Fibroblast of lung (primary cell): ENCODE measurements at regions not wholly inside any gene's neighbourhood (a gene's known extent, or its start where the extent isn't known, plus 50 kb on each side); places are given as distances from the start of the nearest gene placed in this dataset.
"Not testable (repeated sequence)": the region's sequence is repeated elsewhere in the genome, so short reads cannot be mapped to it uniquely, and the experiment has no call there.

Source experiments
- DNase-seq, 2 donors: peaks; one replicate each; pipeline versions ENCODE4 v3.0.0 to v3.0.0-alpha.2; 2010; ENCODE audit warnings: low read depth in 2 of 2
- H2AFZ ChIP-seq: 2 replicates; pipeline ENCODE4 v1.5.1; 2012; ENCODE audit warnings: low read length, control low read depth, inconsistent platforms
- H3K27ac ChIP-seq: 2 replicates; pipeline ENCODE4 v1.5.1; 2011; ENCODE audit warnings: low read length, control low read depth; ENCODE audit not compliant: insufficient read depth
- H3K27me3 ChIP-seq: 2 replicates; pipeline ENCODE4 v1.5.1; 2011; ENCODE audit warnings: mild to moderate bottlenecking, low read length; ENCODE audit not compliant: control insufficient read depth, insufficient read depth
- H3K36me3 ChIP-seq: 2 replicates; pipeline ENCODE4 v1.5.1; 2011; ENCODE audit warnings: low read length; ENCODE audit not compliant: control insufficient read depth, insufficient read depth
- H3K4me1 ChIP-seq: 2 replicates; pipeline ENCODE4 v1.5.1; 2011; ENCODE audit warnings: low read length; ENCODE audit not compliant: control insufficient read depth, insufficient read depth; ENCODE audit errors: extremely low read depth
- H3K4me2 ChIP-seq: 2 replicates; pipeline ENCODE4 v1.5.1; 2011; ENCODE audit warnings: low read length, control low read depth; ENCODE audit not compliant: insufficient read depth; ENCODE audit errors: extremely low read depth
- H3K4me3 ChIP-seq, 4 experiments: fragments of 200-600 bp in 1 of 4; sonication (generic) in 1 of 4; replicated peaks in 1 of 4; 2 replicates each; pipeline ENCODE4 v1.5.1; 2011 to 2016; ENCODE audit warnings: low read length in 4 of 4, low read depth in 3 of 4, mild to moderate bottlenecking in 3 of 4, control low read depth in 2 of 4, inconsistent platforms in 1 of 4, mixed read lengths in 1 of 4; ENCODE audit not compliant: insufficient read depth in 1 of 4; ENCODE audit errors: control extremely low read depth in 1 of 4
- H3K79me2 ChIP-seq: 2 replicates; pipeline ENCODE4 v1.5.1; 2012; ENCODE audit warnings: mild to moderate bottlenecking, low read length, inconsistent platforms; ENCODE audit not compliant: control insufficient read depth, insufficient read depth
- H3K9ac ChIP-seq: 2 replicates; pipeline ENCODE4 v1.5.1; 2011; ENCODE audit warnings: mild to moderate bottlenecking, low read length, control low read depth; ENCODE audit not compliant: insufficient read depth
- H3K9me3 ChIP-seq: 2 replicates; pipeline ENCODE4 v1.5.1; 2012; ENCODE audit warnings: low read depth, low read length; ENCODE audit not compliant: control insufficient read depth, insufficient read depth
- H4K20me1 ChIP-seq: 2 replicates; pipeline ENCODE4 v1.5.1; 2011; ENCODE audit warnings: low read length; ENCODE audit not compliant: control insufficient read depth, insufficient read depth; ENCODE audit errors: extremely low read depth
- EZH2 ChIP-seq: IDR thresholded peaks from 2 replicates; pipeline ENCODE4 v1.5.1; 2012; ENCODE audit warnings: low read length, control low read depth, mild to moderate bottlenecking; ENCODE audit errors: missing control alignments
- TF ChIP-seq, protein P1 (sequence below), 2 donors: IDR thresholded peaks in 1 of 2; conservative IDR thresholded peaks in 1 of 2; 1 replicate in 1 of 2; 2 replicates in 1 of 2; pipeline ENCODE4 v1.5.1; 2011 to 2012; ENCODE audit warnings: low read length in 2 of 2, control low read depth in 1 of 2, inconsistent platforms in 1 of 2, low read depth in 1 of 2, mild to moderate bottlenecking in 1 of 2

- TF ChIP-seq, protein P1, sequence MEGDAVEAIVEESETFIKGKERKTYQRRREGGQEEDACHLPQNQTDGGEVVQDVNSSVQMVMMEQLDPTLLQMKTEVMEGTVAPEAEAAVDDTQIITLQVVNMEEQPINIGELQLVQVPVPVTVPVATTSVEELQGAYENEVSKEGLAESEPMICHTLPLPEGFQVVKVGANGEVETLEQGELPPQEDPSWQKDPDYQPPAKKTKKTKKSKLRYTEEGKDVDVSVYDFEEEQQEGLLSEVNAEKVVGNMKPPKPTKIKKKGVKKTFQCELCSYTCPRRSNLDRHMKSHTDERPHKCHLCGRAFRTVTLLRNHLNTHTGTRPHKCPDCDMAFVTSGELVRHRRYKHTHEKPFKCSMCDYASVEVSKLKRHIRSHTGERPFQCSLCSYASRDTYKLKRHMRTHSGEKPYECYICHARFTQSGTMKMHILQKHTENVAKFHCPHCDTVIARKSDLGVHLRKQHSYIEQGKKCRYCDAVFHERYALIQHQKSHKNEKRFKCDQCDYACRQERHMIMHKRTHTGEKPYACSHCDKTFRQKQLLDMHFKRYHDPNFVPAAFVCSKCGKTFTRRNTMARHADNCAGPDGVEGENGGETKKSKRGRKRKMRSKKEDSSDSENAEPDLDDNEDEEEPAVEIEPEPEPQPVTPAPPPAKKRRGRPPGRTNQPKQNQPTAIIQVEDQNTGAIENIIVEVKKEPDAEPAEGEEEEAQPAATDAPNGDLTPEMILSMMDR (conservative IDR thresholded peaks at IDR 0.05 in 1 of 2, IDR thresholded peaks at IDR 0.05 in 1 of 2; ENCODE audit: low read depth in 1 of 2, low read length in 2 of 2), result no peak
- TF ChIP-seq EZH2, result no peak
- no peaks in the 10 kb centered on the region for H3K36me3 ChIP-seq
- H3K9me3 ChIP-seq, result no peaks in the 10 kb centered on the region
- no peak overlapping the region for H3K4me3 ChIP-seq
- no peak overlapping the region for H3K9ac ChIP-seq
- peak; percentile 70 to 91 for DNase-seq
- H3K27me3 ChIP-seq, result no peaks in the 10 kb centered on the region
- H3K4me1 ChIP-seq, result peaks cover 28% of the 10 kb centered on the region
- no peaks in the 10 kb centered on the region for H3K79me2 ChIP-seq
- peak overlapping the region; percentile 51 for H3K27ac ChIP-seq
- peak overlapping the region; percentile 53 for H3K4me2 ChIP-seq
- no peaks in the 10 kb centered on the region for H4K20me1 ChIP-seq
- H2AFZ ChIP-seq, result no peak overlapping the region
Measured at GRCh38 chr16:59634004-59634579, 900.0 kb upstream of the GOT2 start.

DNA sequence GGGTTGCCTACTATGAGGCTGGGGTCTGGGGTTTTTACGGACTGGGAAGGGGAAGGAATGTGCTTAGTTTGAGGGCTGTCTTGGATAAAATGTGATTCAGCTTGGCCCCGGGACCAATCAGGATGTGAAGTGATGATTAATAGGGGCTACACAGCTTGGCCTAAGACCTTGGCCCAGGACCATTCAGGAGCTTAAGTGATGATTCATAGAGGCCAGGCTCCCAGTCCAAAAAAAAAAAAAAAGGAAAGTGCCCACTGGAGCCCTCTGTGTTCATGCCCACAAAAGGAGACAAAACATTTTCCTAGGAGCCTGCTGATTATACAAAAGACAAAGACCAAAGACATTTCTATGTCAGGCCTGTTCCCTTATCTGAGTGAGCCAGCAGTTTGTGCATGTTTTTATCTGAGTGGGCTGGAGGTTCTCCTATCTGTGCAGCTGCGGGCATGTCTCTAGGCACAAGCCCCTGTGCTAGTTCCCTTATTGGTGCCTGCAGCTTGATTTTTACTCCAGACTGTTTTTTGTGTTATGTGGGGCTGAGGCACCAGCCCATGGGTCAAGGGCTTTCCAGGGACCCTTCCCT is 898.2 kb upstream of the GOT2 start:
- Histone ChIP-seq H2AFZ (no peak overlapping the region), H3K4me2 (no peak overlapping the region), H3K79me2 (no peaks in the 10 kb centered on the region), H3K4me3 (no peak overlapping the region), H3K9ac (no peak overlapping the region), H4K20me1 (no peaks in the 10 kb centered on the region), H3K27me3 (no peaks in the 10 kb centered on the region), H3K27ac (peak overlapping the region; percentile 46), H3K9me3 (no peaks in the 10 kb centered on the region), H3K4me1 (peaks cover 28% of the 10 kb centered on the region), H3K36me3 (no peaks in the 10 kb centered on the region)
- TF ChIP-seq, protein P1 (conservative IDR thresholded peaks at IDR 0.05 in 1 of 2, IDR thresholded peaks at IDR 0.05 in 1 of 2; ENCODE audit: low read depth in 1 of 2, low read length in 2 of 2), result no peak
- peak; percentile 83 to 91 for DNase-seq

DNA sequence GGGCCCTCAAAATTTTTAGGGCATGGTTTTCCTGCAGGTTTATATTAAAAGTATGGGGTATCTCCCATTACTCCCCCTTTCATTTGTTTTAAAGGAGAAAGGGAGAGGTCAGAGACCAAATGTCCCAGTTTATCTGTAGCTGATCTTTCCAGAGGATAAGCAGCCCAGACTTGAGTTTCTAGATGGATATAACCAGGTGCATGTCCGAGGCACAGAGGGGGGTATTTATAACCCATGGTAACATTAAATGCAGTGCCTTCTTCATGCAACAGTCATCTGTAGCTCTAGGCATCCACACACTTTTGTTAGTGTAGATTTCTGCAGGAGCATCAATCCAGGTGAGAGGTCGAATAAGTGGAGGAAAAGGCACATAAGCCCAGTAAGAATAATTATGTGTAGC is 890.3 kb upstream of the GOT2 start:
- not testable (repeated sequence) for H4K20me1 ChIP-seq, DNase-seq, H3K27me3 ChIP-seq, H3K27ac ChIP-seq, H3K36me3 ChIP-seq, H3K9me3 ChIP-seq, H3K79me2 ChIP-seq, H3K4me2 ChIP-seq, H3K4me3 ChIP-seq, H3K9ac ChIP-seq, H2AFZ ChIP-seq, H3K4me1 ChIP-seq
